ENCODE measurements at regions not wholly inside any gene's neighbourhood (a gene's known extent, or its start where the extent isn't known, plus 50 kb on each side); places are given as distances from the start of the nearest gene placed in this dataset.

GRCh38 chr11:115624065-115624464 is 119.8 kb upstream of the CADM1 start:
- Histone ChIP-seq H3K36me3 (ENCODE audit: control insufficient read depth, insufficient read depth, low read length) (no peaks in the 10 kb centered on the region), H3K4me3 (ENCODE audit: low read length) (no peak overlapping the region), H3K4me1 (ENCODE audit: control insufficient read depth, insufficient read depth, low read length) (no peaks in the 10 kb centered on the region), H3K27me3 (ENCODE audit: control insufficient read depth, insufficient read depth, low read length) (no peaks in the 10 kb centered on the region), H3K27ac (ENCODE audit: low read length) (no peak overlapping the region), H3K9me3 (ENCODE audit: control insufficient read depth, insufficient read depth, low read length) (no peaks in the 10 kb centered on the region)
- TF ChIP-seq, protein P1, sequence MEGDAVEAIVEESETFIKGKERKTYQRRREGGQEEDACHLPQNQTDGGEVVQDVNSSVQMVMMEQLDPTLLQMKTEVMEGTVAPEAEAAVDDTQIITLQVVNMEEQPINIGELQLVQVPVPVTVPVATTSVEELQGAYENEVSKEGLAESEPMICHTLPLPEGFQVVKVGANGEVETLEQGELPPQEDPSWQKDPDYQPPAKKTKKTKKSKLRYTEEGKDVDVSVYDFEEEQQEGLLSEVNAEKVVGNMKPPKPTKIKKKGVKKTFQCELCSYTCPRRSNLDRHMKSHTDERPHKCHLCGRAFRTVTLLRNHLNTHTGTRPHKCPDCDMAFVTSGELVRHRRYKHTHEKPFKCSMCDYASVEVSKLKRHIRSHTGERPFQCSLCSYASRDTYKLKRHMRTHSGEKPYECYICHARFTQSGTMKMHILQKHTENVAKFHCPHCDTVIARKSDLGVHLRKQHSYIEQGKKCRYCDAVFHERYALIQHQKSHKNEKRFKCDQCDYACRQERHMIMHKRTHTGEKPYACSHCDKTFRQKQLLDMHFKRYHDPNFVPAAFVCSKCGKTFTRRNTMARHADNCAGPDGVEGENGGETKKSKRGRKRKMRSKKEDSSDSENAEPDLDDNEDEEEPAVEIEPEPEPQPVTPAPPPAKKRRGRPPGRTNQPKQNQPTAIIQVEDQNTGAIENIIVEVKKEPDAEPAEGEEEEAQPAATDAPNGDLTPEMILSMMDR (IDR thresholded peaks at IDR 0.05) = no peak
- ATAC-seq (no peak), DNase-seq (no peak)
- intact Hi-C loops (cut with micrococcal nuclease) = no loop called here
- Mint-ChIP-seq H3K4me3 (no peak overlapping the region), H3K27ac (no peak overlapping the region), H3K27me3 (ENCODE audit: low read depth in 2 of 2) (peaks cover 0 to 4% of the 10 kb centered on the region in 2 donors), H3K36me3 (no peaks in the 10 kb centered on the region), H3K4me1 (no peaks in the 10 kb centered on the region), H3K9me3 (no peaks in the 10 kb centered on the region)
- WGBS (ENCODE audit: insufficient coverage) = 89% methylated on average over 6 of the region's 7 CpGs

DNA sequence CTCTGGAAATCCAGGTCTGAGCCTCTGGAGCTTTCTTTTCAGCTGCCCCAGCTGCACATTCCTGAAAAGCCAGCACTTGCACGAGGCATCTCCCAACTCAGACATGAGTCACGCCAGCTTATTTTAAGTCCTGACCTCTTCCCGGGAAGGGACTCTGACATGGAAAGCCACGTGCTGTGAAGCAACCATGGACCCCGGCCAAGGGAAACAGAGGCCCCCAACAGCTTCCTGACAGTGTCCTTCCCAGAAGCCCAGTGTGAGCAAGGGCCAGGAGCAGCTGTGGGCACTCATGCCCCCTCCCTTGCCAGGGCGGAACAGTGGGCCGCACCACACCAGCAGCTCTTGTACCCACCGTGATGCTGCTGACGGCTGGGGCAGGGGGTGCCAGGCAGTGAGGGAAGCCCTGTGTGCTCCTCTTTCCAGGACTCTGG is 118.8 kb upstream of the CADM1 start:
- TF ChIP-seq, protein P1 (IDR thresholded peaks at IDR 0.05) = no peak
- Histone ChIP-seq H3K27me3 (ENCODE audit: control insufficient read depth, insufficient read depth, low read length) (no peaks in the 10 kb centered on the region), H3K4me3 (ENCODE audit: low read length) (no peak overlapping the region), H3K9me3 (ENCODE audit: control insufficient read depth, insufficient read depth, low read length) (no peaks in the 10 kb centered on the region), H3K27ac (ENCODE audit: low read length) (no peak overlapping the region), H3K4me1 (ENCODE audit: control insufficient read depth, insufficient read depth, low read length) (no peaks in the 10 kb centered on the region), H3K36me3 (ENCODE audit: control insufficient read depth, insufficient read depth, low read length) (no peaks in the 10 kb centered on the region)
- no peaks in the 10 kb centered on the region for H3K4me1 Mint-ChIP-seq
- no peak overlapping the region for H3K27ac Mint-ChIP-seq
- ATAC-seq (no peak), DNase-seq (no peak)
- no peaks in the 10 kb centered on the region for H3K9me3 Mint-ChIP-seq
- 64% methylated on average over 9 of the region's 9 CpGs for WGBS (ENCODE audit: insufficient coverage)
- intact Hi-C loops (cut with micrococcal nuclease) = no loop called here
- H3K36me3 Mint-ChIP-seq = no peaks in the 10 kb centered on the region
- peaks cover 0 to 4% of the 10 kb centered on the region in 2 donors for H3K27me3 Mint-ChIP-seq (ENCODE audit: low read depth in 2 of 2)
- H3K4me3 Mint-ChIP-seq = no peak overlapping the region

GRCh38 chr11:115618428-115618827 is 114.2 kb upstream of the CADM1 start:
- Histone ChIP-seq H3K4me3 (ENCODE audit: low read length) (no peak overlapping the region), H3K27ac (ENCODE audit: low read length) (no peak overlapping the region), H3K36me3 (ENCODE audit: control insufficient read depth, insufficient read depth, low read length) (no peaks in the 10 kb centered on the region), H3K9me3 (ENCODE audit: control insufficient read depth, insufficient read depth, low read length) (no peaks in the 10 kb centered on the region), H3K27me3 (ENCODE audit: control insufficient read depth, insufficient read depth, low read length) (no peaks in the 10 kb centered on the region), H3K4me1 (ENCODE audit: control insufficient read depth, insufficient read depth, low read length) (no peaks in the 10 kb centered on the region)
- Mint-ChIP-seq H3K36me3 (no peaks in the 10 kb centered on the region), H3K27me3 (ENCODE audit: low read depth in 2 of 2) (peaks cover 0 to 4% of the 10 kb centered on the region in 2 donors), H3K4me3 (no peak overlapping the region), H3K4me1 (no peaks in the 10 kb centered on the region), H3K9me3 (no peaks in the 10 kb centered on the region), H3K27ac (no peak overlapping the region)
- ATAC-seq (no peak), DNase-seq (no peak)
- TF ChIP-seq, protein P1 (IDR thresholded peaks at IDR 0.05) = no peak
- intact Hi-C loops (cut with micrococcal nuclease) = no loop called here

- no peak for DNase-seq
- no peak overlapping the region for H3K27ac Mint-ChIP-seq
- H3K27me3 ChIP-seq (ENCODE audit: control insufficient read depth, insufficient read depth, low read length) = no peaks in the 10 kb centered on the region
- 45% methylated on average over 2 of the region's 2 CpGs for WGBS (ENCODE audit: insufficient coverage)
- no peak overlapping the region for H3K4me3 Mint-ChIP-seq
- peaks cover 0 to 4% of the 10 kb centered on the region in 2 donors for H3K27me3 Mint-ChIP-seq (ENCODE audit: low read depth in 2 of 2)
- intact Hi-C loops (cut with micrococcal nuclease) = no loop called here
- no peaks in the 10 kb centered on the region for H3K9me3 ChIP-seq (ENCODE audit: control insufficient read depth, insufficient read depth, low read length)
- H3K9me3 Mint-ChIP-seq = no peaks in the 10 kb centered on the region
- H3K36me3 Mint-ChIP-seq = no peaks in the 10 kb centered on the region
- TF ChIP-seq, protein P1 (IDR thresholded peaks at IDR 0.05) = no peak
- ATAC-seq = no peak
- H3K4me1 ChIP-seq (ENCODE audit: control insufficient read depth, insufficient read depth, low read length) = no peaks in the 10 kb centered on the region
- no peaks in the 10 kb centered on the region for H3K36me3 ChIP-seq (ENCODE audit: control insufficient read depth, insufficient read depth, low read length)
- H3K4me1 Mint-ChIP-seq = no peaks in the 10 kb centered on the region
- no peak overlapping the region for H3K27ac ChIP-seq (ENCODE audit: low read length)
- H3K4me3 ChIP-seq (ENCODE audit: low read length) = no peak overlapping the region
Measured at GRCh38 chr11:115617767-115618166, 113.6 kb upstream of the CADM1 start.
